ENCODE measurements at regions not wholly inside any gene's neighbourhood (a gene's known extent, or its start where the extent isn't known, plus 50 kb on each side); places are given as distances from the start of the nearest gene placed in this dataset.

GRCh38 chr5:67542479-67542878, 345.9 kb upstream of the CD180 start:
- no peak for TF ChIP-seq ZFP37 (tag by site-specific recombination; IDR thresholded peaks at IDR 0.05)
- no peak for TF ChIP-seq ZSCAN30 (tag by site-specific recombination; IDR thresholded peaks at IDR 0.05)
- no peak for TF ChIP-seq ZNF768 (tag by site-specific recombination; IDR thresholded peaks at IDR 0.05)
- TF ChIP-seq ZNF580 (tag by site-specific recombination; IDR thresholded peaks at IDR 0.05), result no peak
- no peak for TF ChIP-seq ZNF513 (tag by site-specific recombination; IDR thresholded peaks at IDR 0.05)
- no peak for TF ChIP-seq CTCF (tag by site-specific recombination; IDR thresholded peaks at IDR 0.05)
- TF ChIP-seq ZNF146 (tag by site-specific recombination; IDR thresholded peaks at IDR 0.05), result no peak
- no peak for TF ChIP-seq ZNF776 (tag by site-specific recombination; IDR thresholded peaks at IDR 0.05; ENCODE audit: borderline replicate concordance)
- TF ChIP-seq, protein P1, sequence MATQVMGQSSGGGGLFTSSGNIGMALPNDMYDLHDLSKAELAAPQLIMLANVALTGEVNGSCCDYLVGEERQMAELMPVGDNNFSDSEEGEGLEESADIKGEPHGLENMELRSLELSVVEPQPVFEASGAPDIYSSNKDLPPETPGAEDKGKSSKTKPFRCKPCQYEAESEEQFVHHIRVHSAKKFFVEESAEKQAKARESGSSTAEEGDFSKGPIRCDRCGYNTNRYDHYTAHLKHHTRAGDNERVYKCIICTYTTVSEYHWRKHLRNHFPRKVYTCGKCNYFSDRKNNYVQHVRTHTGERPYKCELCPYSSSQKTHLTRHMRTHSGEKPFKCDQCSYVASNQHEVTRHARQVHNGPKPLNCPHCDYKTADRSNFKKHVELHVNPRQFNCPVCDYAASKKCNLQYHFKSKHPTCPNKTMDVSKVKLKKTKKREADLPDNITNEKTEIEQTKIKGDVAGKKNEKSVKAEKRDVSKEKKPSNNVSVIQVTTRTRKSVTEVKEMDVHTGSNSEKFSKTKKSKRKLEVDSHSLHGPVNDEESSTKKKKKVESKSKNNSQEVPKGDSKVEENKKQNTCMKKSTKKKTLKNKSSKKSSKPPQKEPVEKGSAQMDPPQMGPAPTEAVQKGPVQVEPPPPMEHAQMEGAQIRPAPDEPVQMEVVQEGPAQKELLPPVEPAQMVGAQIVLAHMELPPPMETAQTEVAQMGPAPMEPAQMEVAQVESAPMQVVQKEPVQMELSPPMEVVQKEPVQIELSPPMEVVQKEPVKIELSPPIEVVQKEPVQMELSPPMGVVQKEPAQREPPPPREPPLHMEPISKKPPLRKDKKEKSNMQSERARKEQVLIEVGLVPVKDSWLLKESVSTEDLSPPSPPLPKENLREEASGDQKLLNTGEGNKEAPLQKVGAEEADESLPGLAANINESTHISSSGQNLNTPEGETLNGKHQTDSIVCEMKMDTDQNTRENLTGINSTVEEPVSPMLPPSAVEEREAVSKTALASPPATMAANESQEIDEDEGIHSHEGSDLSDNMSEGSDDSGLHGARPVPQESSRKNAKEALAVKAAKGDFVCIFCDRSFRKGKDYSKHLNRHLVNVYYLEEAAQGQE (tag by site-specific recombination; IDR thresholded peaks at IDR 0.05), result no peak

Measured in HEK293 (cell line).